HG03097 (cell line): ENCODE measurements at regions not wholly inside any gene's neighbourhood (a gene's known extent, or its start where the extent isn't known, plus 50 kb on each side); places are given as distances from the start of the nearest gene placed in this dataset.
A peak's percentile ranks its signal among the peaks of the same experiment; 100 is the strongest.
"Not testable (repeated sequence)": the region's sequence is repeated elsewhere in the genome, so short reads cannot be mapped to it uniquely, and the experiment has no call there.

Experiments used
- ATAC-seq: cut with Tn5 transposase; IDR thresholded peaks from one replicate; pipeline ENCODE4 v1.9.1; 2021; ENCODE audit not compliant: unreplicated experiment, low FRiP score

DNA sequence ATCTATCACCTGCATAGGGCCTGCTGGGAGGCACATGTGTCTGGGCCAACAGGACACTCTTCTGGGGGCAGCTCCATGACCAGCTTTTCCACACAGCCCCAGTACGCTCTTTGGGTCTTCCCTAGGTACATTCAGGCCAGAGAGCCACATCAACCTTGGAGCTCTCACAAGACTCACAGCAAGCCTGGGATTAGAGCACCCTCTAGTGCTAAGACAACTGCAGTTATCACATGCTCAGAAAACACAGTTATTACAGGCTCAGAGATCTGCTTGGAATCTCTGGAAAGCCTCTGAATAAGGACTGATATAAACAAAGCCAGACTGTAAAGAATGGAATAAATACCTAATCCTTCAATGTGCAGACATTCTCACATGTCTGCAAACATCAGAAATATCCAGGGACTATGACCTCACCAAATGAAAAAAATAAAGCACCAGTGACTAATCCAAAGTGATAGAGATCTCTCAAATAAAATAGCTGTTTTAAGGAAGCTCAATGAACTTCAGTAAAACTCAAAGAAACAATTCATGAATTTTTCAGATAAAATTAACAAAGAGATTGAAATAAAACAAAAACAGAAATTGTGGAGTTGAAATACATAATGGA lies 563.9 kb upstream of the NR5A2 start:
- no peak for ATAC-seq

DNA sequence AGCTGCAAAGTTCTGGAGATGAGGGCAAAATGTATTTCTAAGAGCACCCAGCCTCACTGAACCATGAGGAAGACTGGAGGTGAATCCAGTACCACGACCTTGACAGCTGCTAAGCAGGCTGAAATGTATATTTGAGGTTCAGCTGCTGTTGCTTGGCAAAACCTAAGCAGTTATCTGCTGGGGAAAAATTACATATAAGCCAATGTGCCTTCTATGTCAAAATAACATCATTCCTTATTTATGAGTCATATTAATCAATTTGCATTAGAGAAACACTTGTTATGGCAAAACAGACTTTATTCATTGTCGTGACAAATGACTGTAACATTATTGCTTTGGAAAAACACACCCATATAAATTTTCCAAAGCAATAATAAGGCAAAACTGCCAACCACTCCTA lies 560.5 kb upstream of the NR5A2 start:
- ATAC-seq, result no peak

DNA sequence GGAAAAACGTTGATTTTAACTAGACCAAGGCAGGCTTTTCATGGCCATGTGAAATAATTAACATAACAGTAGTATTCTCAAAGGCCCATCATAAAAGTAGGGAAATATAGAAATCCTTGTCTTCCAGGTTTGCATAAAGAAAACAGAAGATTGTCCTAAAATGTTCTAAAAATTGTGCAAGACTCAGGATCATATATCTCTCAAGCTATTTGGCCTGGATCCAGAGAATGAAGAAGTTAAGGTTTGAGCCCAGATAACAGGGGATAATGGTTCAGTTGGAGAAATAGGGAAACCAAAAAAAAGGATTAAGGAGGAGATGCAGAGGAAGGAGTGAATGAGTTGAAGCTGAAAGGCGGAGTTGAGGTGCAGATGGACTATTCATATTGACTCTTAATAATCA lies 555.5 kb upstream of the NR5A2 start:
- no peak for ATAC-seq

DNA sequence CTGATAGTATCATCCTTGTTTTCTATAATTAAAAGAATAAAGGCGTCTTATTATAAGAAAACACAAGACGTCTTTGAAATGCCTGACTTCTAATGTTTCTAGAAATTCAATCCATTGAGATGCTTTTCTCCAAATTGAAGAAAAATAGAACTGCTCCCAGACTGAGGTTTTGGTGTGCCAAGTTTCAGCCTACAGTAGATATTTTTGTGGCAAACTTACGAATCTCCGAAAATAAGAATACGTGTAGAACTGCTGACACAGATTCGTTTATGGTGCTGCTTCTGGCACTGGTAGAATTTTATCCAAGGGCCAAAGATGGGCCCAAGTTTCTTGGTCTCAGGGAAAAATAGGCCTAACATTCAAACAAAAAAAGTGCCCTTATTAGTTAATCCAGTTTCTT lies 554.5 kb upstream of the NR5A2 start:
- ATAC-seq, result no peak

DNA sequence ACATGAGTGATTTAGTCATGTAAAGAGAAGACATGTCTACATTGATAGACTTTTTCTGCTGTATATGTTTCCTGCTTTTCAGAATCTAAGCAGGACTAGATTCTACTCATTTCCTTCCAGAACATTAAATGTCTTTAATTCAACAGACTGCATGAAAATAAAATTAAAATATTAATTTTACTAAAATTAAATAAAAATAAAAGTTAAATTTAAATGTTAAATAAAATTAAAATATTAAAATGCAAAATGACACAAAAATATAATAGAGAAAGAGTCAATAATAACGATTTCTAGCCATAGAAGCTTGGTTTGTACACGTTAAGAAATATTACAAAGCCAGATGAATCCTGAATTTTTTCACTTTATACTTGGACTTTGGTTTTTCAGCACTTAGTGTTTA lies 552.8 kb upstream of the NR5A2 start:
- no peak for ATAC-seq

- ATAC-seq, result no peak
These were observed 545.1 kb upstream of the NR5A2 start for GRCh38 chr1:199482426-199482825.

DNA sequence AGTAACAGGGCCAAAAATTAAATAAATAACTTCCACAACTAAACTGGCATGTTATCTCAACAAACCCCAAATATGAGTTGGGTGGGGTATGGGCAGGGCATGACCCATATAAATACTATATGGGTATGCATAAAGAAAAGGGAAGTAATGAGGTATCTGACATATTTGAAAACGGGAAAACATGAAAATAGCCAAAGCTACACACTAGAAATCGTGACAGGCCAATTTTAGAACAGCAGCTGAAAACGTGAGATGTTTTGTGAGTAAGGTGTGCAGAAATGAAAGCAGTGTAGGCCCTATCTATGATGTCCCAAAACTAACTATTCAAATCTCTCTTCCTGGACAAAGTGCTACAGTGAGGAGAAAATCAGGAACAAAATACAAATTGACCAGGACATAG lies 537.9 kb upstream of the NR5A2 start:
- no peak for ATAC-seq

DNA sequence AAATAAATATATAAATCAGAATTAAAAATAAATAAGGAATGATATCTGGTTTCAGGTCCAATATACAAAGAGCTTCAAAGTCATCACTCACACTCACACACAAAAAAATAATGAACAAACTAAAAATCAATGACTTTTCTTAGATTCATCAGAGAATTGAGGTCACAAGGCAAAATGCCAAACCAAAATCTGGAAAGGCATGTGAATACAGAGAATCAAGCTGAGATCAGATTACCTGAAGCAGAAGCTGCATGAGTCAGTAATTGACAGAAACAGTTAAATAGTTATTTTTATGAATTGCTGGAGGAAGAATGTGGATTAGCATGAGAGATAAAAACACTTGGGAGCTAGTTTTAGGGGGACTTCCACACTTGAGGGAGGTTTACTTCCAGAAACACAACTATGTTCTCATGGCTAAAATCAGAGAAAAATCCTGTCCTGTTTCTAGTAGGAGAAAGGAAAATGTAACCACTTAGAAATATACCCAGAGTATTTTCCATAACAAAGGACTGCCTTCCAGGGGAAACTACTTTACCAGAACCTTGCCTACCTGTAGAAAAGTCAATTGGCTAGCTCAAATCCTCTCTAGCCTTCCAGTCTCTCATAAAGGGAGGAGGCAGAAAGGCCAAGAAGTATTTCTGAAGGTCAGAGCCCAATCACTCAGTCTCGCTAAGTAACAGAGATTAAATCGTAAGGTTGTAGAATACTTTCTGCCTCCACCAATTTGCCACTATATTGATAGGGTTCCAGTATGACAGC lies 536.6 kb upstream of the NR5A2 start:
- ATAC-seq, result no peak

GRCh38 chr1:199495432-199495831 lies 532.1 kb upstream of the NR5A2 start:
- no peak for ATAC-seq

DNA sequence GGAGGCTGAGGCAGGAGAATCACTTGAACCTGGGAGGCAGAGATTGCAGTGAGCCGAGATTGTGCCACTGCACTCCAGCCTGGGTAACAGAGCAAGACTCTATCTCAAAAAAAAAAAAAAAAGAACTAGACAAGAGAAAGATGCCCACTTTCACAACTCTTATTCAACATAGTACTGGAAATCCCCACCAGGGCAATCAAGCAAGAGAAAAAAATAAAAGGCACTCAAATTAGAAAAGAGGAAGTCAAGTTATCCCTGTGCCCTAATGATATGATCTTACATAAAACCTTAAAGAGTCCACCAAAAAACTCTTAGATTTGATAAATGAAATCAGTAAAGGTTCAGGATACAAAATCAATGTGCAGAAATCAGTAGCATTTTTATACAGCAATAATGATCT lies 528.7 kb upstream of the NR5A2 start:
- ATAC-seq, result not testable (repeated sequence)

DNA sequence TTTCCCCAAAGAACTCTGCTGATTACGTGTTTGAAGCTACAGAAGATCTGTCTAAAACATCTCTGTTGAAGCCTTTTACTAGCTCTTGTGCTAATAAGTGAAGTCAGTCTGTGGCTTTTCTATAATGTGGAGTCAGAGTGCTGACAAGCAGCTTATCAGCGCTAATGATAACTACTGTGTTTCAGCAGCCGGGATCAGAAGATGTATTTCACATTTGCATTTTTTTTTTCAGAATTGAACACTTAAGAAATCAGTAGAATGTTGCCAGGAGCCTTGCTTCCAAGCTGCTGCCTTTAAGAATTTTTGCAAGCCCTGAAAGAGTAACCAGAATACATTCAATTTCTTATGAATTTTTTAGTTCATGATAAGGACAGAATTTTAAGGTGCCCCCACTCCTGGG lies 519.4 kb upstream of the NR5A2 start:
- no peak for ATAC-seq

DNA sequence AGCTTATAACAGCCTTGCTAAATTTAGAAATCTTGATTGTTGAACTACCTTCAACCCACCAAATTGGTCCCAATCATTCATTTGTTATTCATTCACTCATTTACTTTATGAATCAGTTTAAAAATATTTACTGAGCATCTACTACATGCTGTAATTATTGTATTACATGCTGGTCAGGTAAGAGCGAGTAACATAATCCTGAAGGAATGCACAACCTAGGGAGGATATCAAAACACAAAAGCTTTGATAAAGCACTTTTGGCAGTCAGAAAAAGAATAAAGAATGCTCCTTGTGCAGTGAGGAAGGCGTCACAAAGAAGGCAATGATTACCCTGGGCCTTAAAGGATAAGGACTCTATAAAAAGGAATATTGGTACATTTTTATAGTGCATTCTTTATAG lies 518.9 kb upstream of the NR5A2 start:
- no peak for ATAC-seq

DNA sequence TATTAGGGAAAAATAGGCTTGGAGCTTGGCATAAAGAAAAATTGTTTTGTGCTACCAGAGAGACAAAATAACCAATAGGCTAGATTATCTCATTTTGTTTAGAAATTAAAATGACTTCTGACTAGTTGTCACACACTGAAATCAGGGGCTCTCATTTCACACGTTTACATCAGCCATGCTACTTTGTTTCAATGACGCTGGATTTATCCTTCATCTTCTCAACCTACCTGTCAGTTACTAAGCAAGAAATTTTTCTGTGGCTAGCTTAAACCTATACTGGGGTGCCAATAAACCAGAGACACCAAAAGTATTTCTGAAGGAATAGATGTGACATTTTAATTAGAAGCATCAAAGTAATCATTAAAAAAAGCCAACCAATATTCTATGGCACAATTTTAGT lies 518.1 kb upstream of the NR5A2 start:
- no peak for ATAC-seq

- ATAC-seq, result peak; percentile 86
These were observed 517.2 kb upstream of the NR5A2 start for GRCh38 chr1:199510314-199510713.

DNA sequence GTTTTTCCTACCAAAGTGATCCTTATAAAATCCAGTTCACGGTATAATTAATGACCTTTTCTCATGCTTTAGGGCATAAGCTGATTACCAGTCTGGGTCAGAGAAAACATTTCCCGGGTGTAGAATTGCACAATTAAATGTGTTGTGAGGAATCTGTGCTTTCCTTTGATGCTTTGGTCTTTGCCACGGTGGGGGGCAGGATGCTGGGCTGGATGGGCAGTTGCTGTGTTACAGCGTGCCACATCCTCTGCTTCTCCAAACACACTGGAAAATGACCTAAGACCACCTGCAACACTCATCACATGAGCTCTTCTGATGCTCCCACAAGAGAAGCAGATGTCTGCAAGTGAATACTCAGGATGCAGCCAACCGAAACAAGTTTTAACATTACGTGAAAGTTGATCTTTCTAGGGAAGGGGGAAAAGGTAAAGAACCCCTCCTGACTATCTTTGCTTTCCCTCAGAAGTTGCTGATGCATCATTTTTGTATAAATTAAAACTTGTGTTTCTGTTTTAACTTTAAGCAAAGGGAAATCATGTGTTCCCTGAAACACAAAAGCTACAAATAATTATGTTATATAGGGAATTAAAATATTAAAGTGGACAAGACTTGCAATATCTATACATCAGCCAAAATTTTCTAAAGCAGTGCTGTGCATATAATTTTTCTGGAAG lies 515.3 kb upstream of the NR5A2 start:
- ATAC-seq, result no peak

- ATAC-seq, result no peak
These were observed 512.2 kb upstream of the NR5A2 start for GRCh38 chr1:199515261-199515660.

GRCh38 chr1:199522338-199522737 lies 505.2 kb upstream of the NR5A2 start:
- no peak for ATAC-seq

DNA sequence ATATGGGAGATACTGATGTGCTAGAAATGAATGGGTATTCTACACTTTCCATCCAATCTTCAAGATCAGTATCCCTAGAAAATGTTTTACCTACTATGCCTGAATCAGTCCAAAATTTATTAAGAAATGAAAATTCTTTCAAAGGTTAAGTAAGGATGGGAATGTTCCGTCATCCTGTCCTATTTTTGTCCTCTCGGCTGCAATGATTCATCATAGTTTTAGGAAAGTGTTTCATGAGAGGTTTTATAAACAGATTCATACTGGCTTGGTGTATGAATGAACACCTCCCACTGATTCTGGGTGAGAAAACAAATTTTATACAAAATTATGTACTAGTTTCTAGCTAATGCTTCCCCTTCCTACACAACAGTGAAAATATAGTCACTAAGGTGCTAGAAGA lies 504.6 kb upstream of the NR5A2 start:
- no peak for ATAC-seq

- ATAC-seq, result no peak
These were observed 498.2 kb upstream of the NR5A2 start for GRCh38 chr1:199529324-199529723.

- not testable (repeated sequence) for ATAC-seq
These were observed 494.1 kb upstream of the NR5A2 start for GRCh38 chr1:199533361-199533760.

DNA sequence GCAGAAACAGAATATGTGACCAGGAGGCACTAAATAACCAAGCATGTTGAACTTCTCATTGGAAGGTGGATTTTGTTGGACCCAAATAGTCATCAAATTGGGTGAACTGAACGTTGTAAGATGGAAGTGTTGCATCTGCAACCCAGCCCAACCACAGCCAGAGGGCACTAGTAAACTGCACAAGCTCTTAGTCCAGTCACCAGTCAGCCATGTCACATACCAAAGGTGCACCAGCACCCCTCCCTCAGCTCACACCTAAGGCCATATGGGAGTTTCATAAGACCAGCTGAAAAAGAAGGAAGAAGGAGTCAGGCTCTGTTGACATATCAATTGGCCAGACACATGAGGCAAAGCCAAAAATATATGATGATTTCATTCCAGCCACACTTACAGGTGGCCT lies 481.7 kb upstream of the NR5A2 start:
- ATAC-seq, result peak; percentile 50

- peak; percentile 71 for ATAC-seq
These were observed 481.2 kb upstream of the NR5A2 start for GRCh38 chr1:199546323-199546722.
